Keratinocyte (primary cell): ENCODE measurements at regions not wholly inside any gene's neighbourhood (a gene's known extent, or its start where the extent isn't known, plus 50 kb on each side); places are given as distances from the start of the nearest gene placed in this dataset.
A peak's percentile ranks its signal among the peaks of the same experiment; 100 is the strongest.

Source experiments
- DNase-seq: peaks from one replicate; pipeline ENCODE4 v3.0.0-alpha.2; 2011; ENCODE audit warnings: low read depth, missing footprints, low spot score
- FAIRE-seq: peaks from 2 replicates; lab custom pipeline; 2011; peaks lifted over from hg19 to GRCh38; lab: Jason Lieb, UNC
- H2AFZ ChIP-seq: 2 replicates; pipeline ENCODE4 v1.6.0; 2012; ENCODE audit warnings: low read length, control low read depth, inconsistent platforms; ENCODE audit not compliant: control insufficient read depth
- H3K27ac ChIP-seq: 2 replicates; pipeline ENCODE4 v1.5.1; 2011; ENCODE audit warnings: low read length; ENCODE audit not compliant: control insufficient read depth, insufficient read depth
- H3K27me3 ChIP-seq: 3 replicates; pipeline ENCODE4 v1.6.0; 2011; ENCODE audit warnings: low read length; ENCODE audit not compliant: control insufficient read depth, insufficient read depth; ENCODE audit errors: extremely low read depth
- H3K36me3 ChIP-seq, 2 experiments: 2 replicates in 1 of 2; 3 replicates in 1 of 2; pipeline ENCODE4 v1.5.1; 2011; ENCODE audit warnings: low read length in 2 of 2, mild to moderate bottlenecking in 1 of 2; ENCODE audit not compliant: control insufficient read depth in 2 of 2, insufficient read depth in 2 of 2; ENCODE audit errors: extremely low read depth in 1 of 2
- H3K4me1 ChIP-seq: 3 replicates; pipeline ENCODE4 v1.5.1; 2011; ENCODE audit warnings: low read length; ENCODE audit not compliant: control insufficient read depth, insufficient read depth; ENCODE audit errors: extremely low read depth
- H3K4me2 ChIP-seq: 3 replicates; pipeline ENCODE4 v1.6.0; 2011; ENCODE audit warnings: low read depth, low read length; ENCODE audit not compliant: control insufficient read depth, insufficient read depth; ENCODE audit errors: extremely low read depth
- H3K4me3 ChIP-seq, 3 experiments: fragments of 200-600 bp in 1 of 3; sonication (generic) in 1 of 3; 2 replicates in 2 of 3; 3 replicates in 1 of 3; pipeline ENCODE4 v1.5.1; 2011 to 2016; ENCODE audit warnings: low read length in 3 of 3, mild to moderate bottlenecking in 3 of 3, control low read depth in 2 of 3, inconsistent platforms in 1 of 3, low read depth in 1 of 3, mixed read lengths in 1 of 3, mixed run types in 1 of 3, moderate library complexity in 1 of 3; ENCODE audit not compliant: control insufficient read depth in 2 of 3, insufficient read depth in 2 of 3; ENCODE audit errors: extremely low read depth in 1 of 3
- H3K79me2 ChIP-seq: 2 replicates; pipeline ENCODE4 v1.6.0; 2012; ENCODE audit warnings: low read length; ENCODE audit not compliant: control insufficient read depth, insufficient read depth
- H3K9ac ChIP-seq: 3 replicates; pipeline ENCODE4 v1.6.0; 2011; ENCODE audit warnings: low read length; ENCODE audit not compliant: control insufficient read depth, insufficient read depth; ENCODE audit errors: extremely low read depth
- H3K9me1 ChIP-seq: 3 replicates; pipeline ENCODE4 v1.6.0; 2011; ENCODE audit warnings: low read length; ENCODE audit not compliant: control insufficient read depth, insufficient read depth; ENCODE audit errors: extremely low read depth
- H3K9me3 ChIP-seq: 2 replicates; pipeline ENCODE4 v1.5.1; 2012; ENCODE audit warnings: low read depth, low read length; ENCODE audit not compliant: control insufficient read depth
- H4K20me1 ChIP-seq: 3 replicates; pipeline ENCODE4 v1.6.0; 2011; ENCODE audit warnings: low read length; ENCODE audit not compliant: control insufficient read depth, insufficient read depth; ENCODE audit errors: extremely low read depth
- CTCF ChIP-seq, 3 experiments: IDR thresholded peaks in 1 of 3; conservative IDR thresholded peaks in 1 of 3; optimal IDR thresholded peaks in 1 of 3; 2 replicates in 2 of 3; 3 replicates in 1 of 3; pipeline versions ENCODE3 to v1.5.1; 2011; ENCODE audit warnings: low read length in 3 of 3, mild to moderate bottlenecking in 3 of 3, moderate library complexity in 2 of 3, control low read depth in 1 of 3, inconsistent platforms in 1 of 3; ENCODE audit not compliant: insufficient read depth in 2 of 3; ENCODE audit errors: extremely low read depth in 1 of 3
- EZH2 ChIP-seq: IDR thresholded peaks from one replicate; pipeline ENCODE4 v1.6.1; 2012; ENCODE audit warnings: inconsistent platforms, mild to moderate bottlenecking, low read length, moderate library complexity
- dilution Hi-C: fragments of 300-500 bp; cut with MboI; formaldehyde crosslinking; loops from one replicate; pipeline ENCODE4 v1.7.0; 2020; ENCODE audit warnings: low sequenced_read_pairs; ENCODE audit not compliant: extremely low pct_ligation_motif_present

- H3K79me2 ChIP-seq: no peaks in the 10 kb centered on the region
- H3K9me3 ChIP-seq: no peaks in the 10 kb centered on the region
- H3K9ac ChIP-seq: no peak overlapping the region
- H3K27ac ChIP-seq: no peak overlapping the region
- no peaks in the 10 kb centered on the region for H4K20me1 ChIP-seq
- H3K4me2 ChIP-seq: no peak overlapping the region
- H2AFZ ChIP-seq: no peak overlapping the region
- H3K36me3 ChIP-seq: no peaks in the 10 kb centered on the region
- H3K4me1 ChIP-seq: no peaks in the 10 kb centered on the region
- DNase-seq: no peak
- FAIRE-seq: no peak
- TF ChIP-seq EZH2 (no peak), CTCF (optimal IDR thresholded peaks at IDR 0.05 in 1 of 3, IDR thresholded peaks at IDR 0.05 in 1 of 3, conservative IDR thresholded peaks at IDR 0.05 in 1 of 3; ENCODE audit: extremely low read depth in 1 of 3, insufficient read depth in 2 of 3, low read length in 3 of 3) (no peak)
- dilution Hi-C loops: no loop called here
- no peaks in the 10 kb centered on the region for H3K9me1 ChIP-seq
- no peak overlapping the region for H3K4me3 ChIP-seq
- no peaks in the 10 kb centered on the region for H3K27me3 ChIP-seq
Measured at GRCh38 chr6:1059596-1059995, 252.3 kb upstream of the FOXQ1 start.

GRCh38 chr6:1057490-1058135 is 254.3 kb upstream of the FOXQ1 start:
- H3K27me3 ChIP-seq: no peaks in the 10 kb centered on the region
- no peak overlapping the region for H3K27ac ChIP-seq
- peaks cover 2% of the 10 kb centered on the region for H3K9me3 ChIP-seq
- no peaks in the 10 kb centered on the region for H4K20me1 ChIP-seq
- TF ChIP-seq CTCF (optimal IDR thresholded peaks at IDR 0.05 in 1 of 3, IDR thresholded peaks at IDR 0.05 in 1 of 3, conservative IDR thresholded peaks at IDR 0.05 in 1 of 3; ENCODE audit: extremely low read depth in 1 of 3, insufficient read depth in 2 of 3, low read length in 3 of 3): no peak
- no peak for TF ChIP-seq EZH2
- no peak overlapping the region for H3K9ac ChIP-seq
- H3K4me1 ChIP-seq: no peaks in the 10 kb centered on the region
- no peak overlapping the region for H3K4me3 ChIP-seq
- no peaks in the 10 kb centered on the region for H3K9me1 ChIP-seq
- FAIRE-seq: no peak
- dilution Hi-C loops: no loop called here
- peak overlapping the region; percentile 13 for H2AFZ ChIP-seq
- no peak overlapping the region for H3K4me2 ChIP-seq
- no peaks in the 10 kb centered on the region for H3K79me2 ChIP-seq
- no peak for DNase-seq
- no peaks in the 10 kb centered on the region for H3K36me3 ChIP-seq
